Osteocyte (in vitro differentiated cells): ENCODE measurements at regions not wholly inside any gene's neighbourhood (a gene's known extent, or its start where the extent isn't known, plus 50 kb on each side); places are given as distances from the start of the nearest gene placed in this dataset.
"Not testable (repeated sequence)": the region's sequence is repeated elsewhere in the genome, so short reads cannot be mapped to it uniquely, and the experiment has no call there.

Experiments used
- DNase-seq: peaks from one replicate; pipeline ENCODE4 v3.0.0; 2021; ENCODE audit warnings: mixed read lengths; ENCODE audit not compliant: unreplicated experiment; ENCODE audit errors: extremely low spot score
- H3K27ac Mint-ChIP-seq: one replicate; pipeline ENCODE4 v1.8.0; 2021; ENCODE audit warnings: mild to moderate bottlenecking, mixed read lengths; ENCODE audit not compliant: unreplicated experiment
- H3K27me3 Mint-ChIP-seq: one replicate; pipeline ENCODE4 v1.8.0; 2021; ENCODE audit warnings: mixed read lengths; ENCODE audit not compliant: unreplicated experiment
- H3K36me3 Mint-ChIP-seq: one replicate; pipeline ENCODE4 v1.8.0; 2021; ENCODE audit warnings: mixed read lengths; ENCODE audit not compliant: unreplicated experiment
- H3K4me1 Mint-ChIP-seq: one replicate; pipeline ENCODE4 v1.8.0; 2021; ENCODE audit warnings: mixed read lengths; ENCODE audit not compliant: unreplicated experiment
- H3K4me3 Mint-ChIP-seq: one replicate; pipeline ENCODE4 v1.8.0; 2021; ENCODE audit warnings: mild to moderate bottlenecking, moderate library complexity, mixed read lengths; ENCODE audit not compliant: unreplicated experiment
- H3K9me3 Mint-ChIP-seq: one replicate; pipeline ENCODE4 v1.8.0; 2021; ENCODE audit warnings: mixed read lengths; ENCODE audit not compliant: unreplicated experiment
- CTCF ChIP-seq: fragments of 200-600 bp; sonication (generic); IDR thresholded peaks from 2 replicates; pipeline ENCODE4 v1.5.0; 2021; ENCODE audit warnings: antibody characterized with exemption, mild to moderate bottlenecking, moderate library complexity

- Mint-ChIP-seq H3K27ac (no peak overlapping the region), H3K4me1 (peaks cover 40% of the 10 kb centered on the region), H3K27me3 (no peaks in the 10 kb centered on the region), H3K36me3 (no peaks in the 10 kb centered on the region), H3K4me3 (no peak overlapping the region), H3K9me3 (no peaks in the 10 kb centered on the region)
- no peak for DNase-seq
- no peak for TF ChIP-seq CTCF
Measured at GRCh38 chr6:27144740-27145079, 102.8 kb upstream of the PRSS16 start.

GRCh38 chr6:27145731-27146455, 101.6 kb upstream of the PRSS16 start:
- no peak for TF ChIP-seq CTCF
- Mint-ChIP-seq H3K4me3 (no peak overlapping the region), H3K27ac (no peak overlapping the region)

GRCh38 chr6:27146456-27146705, 101.1 kb upstream of the PRSS16 start:
- H3K36me3 Mint-ChIP-seq, H3K27ac Mint-ChIP-seq, H3K4me3 Mint-ChIP-seq, H3K27me3 Mint-ChIP-seq, H3K9me3 Mint-ChIP-seq, DNase-seq: not testable (repeated sequence)
- peaks cover 26% of the 10 kb centered on the region for H3K4me1 Mint-ChIP-seq

More at GRCh38 chr6:27145731-27146455, 101.6 kb upstream of the PRSS16 start:
- no peak for DNase-seq
- no peaks in the 10 kb centered on the region for H3K27me3 Mint-ChIP-seq
- peaks cover 31% of the 10 kb centered on the region for H3K4me1 Mint-ChIP-seq
- no peaks in the 10 kb centered on the region for H3K36me3 Mint-ChIP-seq
- no peaks in the 10 kb centered on the region for H3K9me3 Mint-ChIP-seq

- no peak for TF ChIP-seq CTCF
- Mint-ChIP-seq H3K4me1 (peaks cover 21% of the 10 kb centered on the region), H3K27me3 (no peaks in the 10 kb centered on the region), H3K4me3 (no peak overlapping the region), H3K27ac (no peak overlapping the region), H3K36me3 (no peaks in the 10 kb centered on the region), H3K9me3 (no peaks in the 10 kb centered on the region)
- peak; percentile 91 for DNase-seq
Measured at GRCh38 chr6:27146706-27147505, 100.6 kb upstream of the PRSS16 start.

GRCh38 chr6:27148404-27148795, 99.1 kb upstream of the PRSS16 start:
- no peak overlapping the region for H3K4me3 Mint-ChIP-seq
- TF ChIP-seq CTCF, result no peak
- peaks cover 13% of the 10 kb centered on the region for H3K4me1 Mint-ChIP-seq
- no peaks in the 10 kb centered on the region for H3K36me3 Mint-ChIP-seq
- H3K27ac Mint-ChIP-seq, result no peak overlapping the region
- no peaks in the 10 kb centered on the region for H3K27me3 Mint-ChIP-seq
- no peaks in the 10 kb centered on the region for H3K9me3 Mint-ChIP-seq
- no peak for DNase-seq
